NT2/D1 (cell line): ENCODE measurements at regions not wholly inside any gene's neighbourhood (a gene's known extent, or its start where the extent isn't known, plus 50 kb on each side); places are given as distances from the start of the nearest gene placed in this dataset.

Source experiments
- SUZ12 ChIP-seq: IDR thresholded peaks from 2 replicates; pipeline ENCODE4 v1.6.1; 2011; ENCODE audit not compliant: insufficient read length, insufficient read depth; ENCODE audit errors: extremely low read depth
- YY1 ChIP-seq: IDR thresholded peaks from 2 replicates; pipeline ENCODE4 v1.6.1; 2011; ENCODE audit not compliant: insufficient read length, insufficient read depth
- ZNF274 ChIP-seq: IDR thresholded peaks from 2 replicates; pipeline ENCODE4 v1.6.1; 2011; ENCODE audit warnings: mild to moderate bottlenecking, low read depth, low read length

DNA sequence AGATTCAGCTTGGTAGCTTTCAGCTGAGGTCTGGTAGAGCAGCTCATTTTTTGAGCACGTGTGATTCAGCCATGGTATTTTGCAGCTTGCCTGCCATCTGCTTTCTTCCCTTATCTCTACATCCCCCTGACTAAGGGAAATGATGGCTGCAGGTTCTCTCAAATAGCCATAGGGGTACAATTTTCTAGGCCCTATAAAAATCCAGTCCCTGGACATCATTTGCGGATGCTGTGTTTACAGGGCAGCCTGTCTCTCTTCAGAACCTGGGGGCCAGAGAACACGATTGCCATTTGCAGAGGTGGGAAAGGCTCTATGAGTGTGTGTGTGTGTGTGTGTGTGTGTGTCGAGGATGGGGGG lies 442.7 kb upstream of the MEIS1 start:
- TF ChIP-seq SUZ12 (no peak), YY1 (no peak), ZNF274 (no peak)
